ENCODE measurements at regions not wholly inside any gene's neighbourhood (a gene's known extent, or its start where the extent isn't known, plus 50 kb on each side); places are given as distances from the start of the nearest gene placed in this dataset.
"Not testable (repeated sequence)": the region's sequence is repeated elsewhere in the genome, so short reads cannot be mapped to it uniquely, and the experiment has no call there.

DNA sequence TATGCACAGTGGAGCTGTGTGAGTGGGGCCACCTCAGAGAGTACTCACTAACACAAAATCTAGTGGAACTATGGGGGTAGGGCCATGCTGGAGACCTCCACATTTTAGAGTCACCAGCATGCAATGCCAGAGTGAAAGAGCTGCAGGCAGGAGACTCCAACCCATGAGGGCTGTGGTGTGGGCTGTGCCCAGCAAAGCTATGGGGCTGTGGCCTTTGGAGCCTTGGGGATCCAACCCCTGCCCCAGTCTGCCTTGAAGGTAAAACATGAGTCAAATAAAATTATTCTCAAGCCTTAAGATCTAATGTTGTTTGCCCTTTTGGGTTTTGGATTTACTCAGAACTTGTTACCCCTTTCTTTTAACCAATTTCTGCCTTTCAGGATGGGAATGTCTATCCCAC lies 163.8 kb upstream of the ZNF658 start:
- H3K36me3 Mint-ChIP-seq (ENCODE audit: insufficient read depth); H3K27ac Mint-ChIP-seq; H3K4me3 Mint-ChIP-seq; H3K9me3 Mint-ChIP-seq; H3K4me1 Mint-ChIP-seq (ENCODE audit: low read depth in 2 of 2); DNase-seq; H3K27me3 Mint-ChIP-seq; ATAC-seq (replicated peaks): not testable (repeated sequence)

GRCh38 chr9:66738418-66738817 lies 162.1 kb upstream of the ZNF658 start:
- H3K36me3 Mint-ChIP-seq (ENCODE audit: insufficient read depth): not testable (repeated sequence)

GRCh38 chr9:66740136-66740535 lies 160.4 kb upstream of the ZNF658 start:
- H3K4me1 Mint-ChIP-seq (ENCODE audit: low read depth in 2 of 2); H3K9me3 Mint-ChIP-seq: not testable (repeated sequence)

More at GRCh38 chr9:66738418-66738817, 162.1 kb upstream of the ZNF658 start:
- not testable (repeated sequence) for H3K4me1 Mint-ChIP-seq (ENCODE audit: low read depth in 2 of 2); ATAC-seq (replicated peaks); H3K4me3 Mint-ChIP-seq; H3K27ac Mint-ChIP-seq; H3K9me3 Mint-ChIP-seq; H3K27me3 Mint-ChIP-seq; DNase-seq

DNA sequence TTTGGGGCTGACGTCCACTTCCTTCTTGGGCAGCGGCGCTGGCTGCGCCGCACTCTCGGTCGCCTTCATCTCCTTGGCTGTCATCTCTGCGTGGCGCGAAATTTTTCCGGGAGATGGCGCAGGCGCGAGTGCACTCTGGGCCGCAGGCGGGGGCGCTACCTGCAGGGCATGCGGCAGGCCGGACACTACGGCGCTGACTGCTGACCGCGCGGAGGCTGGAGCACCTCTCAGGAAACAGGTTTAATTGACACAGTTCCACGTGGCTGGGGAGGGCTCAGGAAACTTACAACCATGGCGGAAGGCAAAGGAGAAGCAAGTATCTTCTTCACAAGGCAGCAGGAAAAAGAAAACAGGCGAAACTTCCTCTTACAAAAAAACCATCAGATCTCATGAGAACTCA lies 154.7 kb upstream of the ZNF658 start:
- not testable (repeated sequence) for H3K27ac Mint-ChIP-seq; H3K4me1 Mint-ChIP-seq (ENCODE audit: low read depth in 2 of 2); H3K4me3 Mint-ChIP-seq; H3K27me3 Mint-ChIP-seq; ATAC-seq (replicated peaks); DNase-seq; H3K9me3 Mint-ChIP-seq; H3K36me3 Mint-ChIP-seq (ENCODE audit: insufficient read depth)

More at GRCh38 chr9:66740136-66740535, 160.4 kb upstream of the ZNF658 start:
- not testable (repeated sequence) for ATAC-seq (replicated peaks); H3K27ac Mint-ChIP-seq; H3K36me3 Mint-ChIP-seq (ENCODE audit: insufficient read depth); H3K4me3 Mint-ChIP-seq; H3K27me3 Mint-ChIP-seq; DNase-seq

DNA sequence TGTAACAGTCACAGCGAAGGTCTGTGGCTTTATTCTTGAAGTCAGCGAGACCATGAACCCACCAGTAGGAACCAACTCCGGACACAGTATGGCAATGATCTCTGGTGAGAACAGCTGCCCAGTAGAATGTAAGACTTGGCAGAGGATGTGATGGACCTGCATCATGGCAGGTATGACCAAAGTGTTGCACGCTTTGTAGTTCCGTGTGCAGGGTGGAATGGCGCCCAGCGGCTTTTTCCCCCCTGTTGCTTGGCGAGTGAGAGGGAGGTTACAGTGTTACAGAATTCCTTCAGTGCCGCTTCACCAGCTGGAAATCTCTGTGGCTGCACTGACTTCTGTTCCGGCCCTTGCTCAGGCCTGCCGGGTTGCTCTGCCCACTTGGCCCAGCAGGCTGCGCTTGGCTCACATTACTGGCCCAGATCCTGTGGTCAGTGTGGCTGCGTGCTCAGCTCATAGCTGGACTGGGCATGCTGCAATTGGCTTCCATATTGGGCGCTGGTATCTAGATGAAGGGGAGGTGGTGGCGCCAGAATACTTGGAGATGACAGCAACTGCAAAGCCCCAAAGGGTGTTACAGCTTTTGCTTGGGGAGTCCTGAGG lies 148.1 kb upstream of the ZNF658 start:
- not testable (repeated sequence) for DNase-seq; H3K9me3 Mint-ChIP-seq; H3K4me1 Mint-ChIP-seq (ENCODE audit: low read depth in 2 of 2); H3K27me3 Mint-ChIP-seq; H3K27ac Mint-ChIP-seq; H3K36me3 Mint-ChIP-seq (ENCODE audit: insufficient read depth); ATAC-seq (replicated peaks); H3K4me3 Mint-ChIP-seq

DNA sequence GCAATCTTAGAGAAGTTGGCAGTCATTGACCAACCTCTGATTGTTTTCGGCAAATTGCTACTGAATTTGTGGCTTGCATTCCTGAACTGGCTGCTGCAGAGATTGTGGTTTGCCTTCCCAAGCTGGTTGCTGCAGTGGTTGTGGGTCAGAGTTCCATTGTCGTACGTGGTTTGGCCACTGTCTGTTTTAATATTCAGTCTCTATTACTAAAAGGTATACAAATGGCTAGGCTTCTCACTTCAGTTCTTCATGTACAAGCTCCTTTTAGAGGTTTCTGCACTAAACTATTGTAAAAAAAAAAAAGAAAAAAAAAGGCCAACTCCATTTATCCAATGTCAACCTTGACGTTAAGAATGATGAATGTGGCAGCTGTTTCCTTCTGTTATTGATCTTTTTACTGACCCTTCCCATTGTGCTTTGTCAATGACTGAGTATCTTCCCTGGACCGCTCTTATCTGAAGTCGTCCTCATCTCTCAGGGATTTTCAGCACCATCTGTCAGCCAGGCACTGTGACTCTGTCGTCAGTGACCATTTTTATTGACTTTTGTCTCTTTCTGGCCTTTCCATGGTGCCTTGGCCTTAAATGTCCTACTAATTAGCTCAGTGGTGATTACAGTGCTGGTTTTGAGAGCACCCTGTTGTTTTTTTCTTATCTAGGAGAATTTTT lies 140.6 kb upstream of the ZNF658 start:
- not testable (repeated sequence) for H3K4me1 Mint-ChIP-seq (ENCODE audit: low read depth in 2 of 2); ATAC-seq (replicated peaks); DNase-seq; H3K27me3 Mint-ChIP-seq; H3K9me3 Mint-ChIP-seq; H3K4me3 Mint-ChIP-seq; H3K27ac Mint-ChIP-seq; H3K36me3 Mint-ChIP-seq (ENCODE audit: insufficient read depth)

DNA sequence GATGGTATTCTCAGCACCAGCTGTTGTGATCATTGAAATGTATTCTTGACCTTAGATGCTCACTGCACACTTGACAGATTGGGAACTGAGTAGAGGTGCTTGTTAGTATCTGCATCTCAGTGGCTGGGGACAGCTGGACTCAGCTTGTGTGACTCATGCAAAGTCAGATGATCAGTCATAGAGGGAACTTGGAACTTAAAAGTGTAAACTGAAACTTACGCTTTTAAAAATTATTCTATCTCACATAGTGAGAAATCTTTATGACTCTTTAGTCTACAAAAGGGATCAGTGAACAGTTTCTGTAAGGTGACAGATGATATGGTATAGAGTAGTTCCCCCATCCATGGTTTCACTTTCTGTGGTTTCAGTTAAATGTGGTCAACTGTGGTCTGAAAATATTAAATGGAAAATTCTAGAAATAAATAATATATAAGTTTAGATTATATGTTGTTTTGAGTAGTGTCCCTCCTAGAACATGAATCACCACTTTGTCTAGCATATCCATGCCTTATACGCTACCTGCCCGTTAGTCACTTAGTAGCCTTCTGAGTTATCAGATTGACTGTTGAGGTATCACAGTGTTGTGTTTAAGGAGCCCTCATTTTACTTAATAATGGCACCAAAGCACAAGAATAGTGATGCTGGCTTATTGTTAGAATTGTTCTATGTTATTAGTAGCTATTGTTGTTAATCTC lies 135.6 kb upstream of the ZNF658 start:
- ATAC-seq (replicated peaks); DNase-seq; H3K4me3 Mint-ChIP-seq: not testable (repeated sequence)

GRCh38 chr9:66765531-66765930 lies 135.0 kb upstream of the ZNF658 start:
- not testable (repeated sequence) for H3K4me1 Mint-ChIP-seq (ENCODE audit: low read depth in 2 of 2); DNase-seq; H3K27ac Mint-ChIP-seq; ATAC-seq (replicated peaks); H3K9me3 Mint-ChIP-seq; H3K36me3 Mint-ChIP-seq (ENCODE audit: insufficient read depth); H3K27me3 Mint-ChIP-seq; H3K4me3 Mint-ChIP-seq

More for the DNA sequence above, 135.6 kb upstream of the ZNF658 start:
- not testable (repeated sequence) for H3K36me3 Mint-ChIP-seq (ENCODE audit: insufficient read depth); H3K4me1 Mint-ChIP-seq (ENCODE audit: low read depth in 2 of 2); H3K27me3 Mint-ChIP-seq; H3K9me3 Mint-ChIP-seq; H3K27ac Mint-ChIP-seq

- H3K27ac Mint-ChIP-seq; ATAC-seq (replicated peaks); H3K27me3 Mint-ChIP-seq; DNase-seq; H3K4me3 Mint-ChIP-seq; H3K36me3 Mint-ChIP-seq (ENCODE audit: insufficient read depth); H3K9me3 Mint-ChIP-seq; H3K4me1 Mint-ChIP-seq (ENCODE audit: low read depth in 2 of 2): not testable (repeated sequence)
Observed at GRCh38 chr9:66771504-66771903, 129.0 kb upstream of the ZNF658 start.

DNA sequence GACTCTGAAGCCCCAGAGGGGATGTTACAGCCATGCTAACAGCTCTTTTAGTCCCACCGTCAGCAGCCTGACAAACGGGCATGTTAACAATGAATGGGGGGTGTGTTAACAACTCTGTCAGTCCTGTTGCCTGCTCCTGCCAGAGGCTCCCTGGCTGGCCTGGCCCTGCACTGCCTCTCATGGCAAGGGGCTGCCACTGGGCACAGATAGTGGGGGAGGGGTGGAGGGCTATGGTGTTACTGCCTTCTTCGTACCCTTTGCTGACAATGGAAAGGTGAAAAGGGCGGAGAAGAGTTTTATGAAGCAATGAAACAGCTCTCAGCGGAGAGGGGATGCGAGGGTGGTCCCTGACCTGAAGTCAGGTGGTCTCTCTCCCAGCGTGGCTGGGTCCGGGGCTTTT lies 125.9 kb upstream of the ZNF658 start:
- H3K27me3 Mint-ChIP-seq; H3K4me1 Mint-ChIP-seq (ENCODE audit: low read depth in 2 of 2); H3K27ac Mint-ChIP-seq; H3K4me3 Mint-ChIP-seq; DNase-seq; H3K9me3 Mint-ChIP-seq; H3K36me3 Mint-ChIP-seq (ENCODE audit: insufficient read depth); ATAC-seq (replicated peaks): not testable (repeated sequence)

DNA sequence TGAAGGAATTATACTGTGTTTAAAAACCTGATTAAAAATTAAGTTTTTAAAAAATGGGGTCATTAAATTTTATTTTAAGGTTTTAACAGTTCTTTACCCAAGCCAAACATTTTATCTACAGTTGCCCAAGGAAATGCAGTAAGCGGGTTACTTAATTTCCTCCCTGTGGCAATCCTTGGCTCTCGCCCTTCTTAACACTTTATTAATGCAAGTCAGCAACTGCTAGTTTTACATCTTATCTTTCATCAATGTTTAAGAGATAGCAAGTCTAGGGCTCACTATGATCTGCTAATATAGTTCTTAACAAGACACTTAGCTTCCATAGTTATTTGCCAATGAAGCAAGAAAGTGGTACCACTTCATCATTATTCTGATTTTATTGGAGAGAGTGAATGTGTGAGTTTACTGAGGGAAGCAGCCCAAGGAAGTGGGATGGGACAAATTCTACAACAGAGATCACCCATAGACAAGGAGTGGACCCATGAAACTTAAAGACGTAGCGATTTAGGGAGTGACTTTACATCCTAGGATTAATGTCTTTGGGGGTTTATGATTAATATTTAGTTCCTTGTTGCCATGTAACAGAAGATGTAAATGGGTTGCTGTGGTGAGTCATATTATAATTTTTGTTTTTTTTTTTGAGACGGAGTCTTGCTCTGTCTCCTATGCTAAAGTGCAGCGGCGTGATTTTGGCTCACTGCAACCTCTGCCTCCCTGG lies 120.4 kb upstream of the ZNF658 start:
- not testable (repeated sequence) for H3K4me1 Mint-ChIP-seq (ENCODE audit: low read depth in 2 of 2); H3K27me3 Mint-ChIP-seq; H3K27ac Mint-ChIP-seq; DNase-seq; H3K4me3 Mint-ChIP-seq; H3K36me3 Mint-ChIP-seq (ENCODE audit: insufficient read depth); ATAC-seq (replicated peaks); H3K9me3 Mint-ChIP-seq

DNA sequence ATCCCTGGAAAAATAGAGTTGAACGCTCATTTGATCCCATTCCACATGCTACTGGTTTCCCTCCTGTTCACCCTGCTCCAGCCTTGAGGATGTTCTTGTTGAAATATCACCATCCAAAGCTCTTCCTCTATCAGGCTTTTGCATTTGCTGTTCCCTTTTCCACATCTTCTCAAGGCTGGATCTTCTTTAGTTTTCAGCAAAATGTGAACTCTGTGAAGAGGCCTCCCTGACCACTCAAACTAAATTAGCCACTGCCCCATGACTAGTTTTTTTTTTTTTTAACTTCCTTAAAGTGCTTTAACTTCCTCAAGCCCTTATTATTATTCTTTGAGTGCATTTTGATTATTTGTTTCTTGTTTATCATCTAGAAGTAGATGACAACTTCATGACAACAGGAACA lies 119.3 kb upstream of the ZNF658 start:
- H3K27me3 Mint-ChIP-seq; ATAC-seq (replicated peaks); H3K27ac Mint-ChIP-seq: not testable (repeated sequence)

DNA sequence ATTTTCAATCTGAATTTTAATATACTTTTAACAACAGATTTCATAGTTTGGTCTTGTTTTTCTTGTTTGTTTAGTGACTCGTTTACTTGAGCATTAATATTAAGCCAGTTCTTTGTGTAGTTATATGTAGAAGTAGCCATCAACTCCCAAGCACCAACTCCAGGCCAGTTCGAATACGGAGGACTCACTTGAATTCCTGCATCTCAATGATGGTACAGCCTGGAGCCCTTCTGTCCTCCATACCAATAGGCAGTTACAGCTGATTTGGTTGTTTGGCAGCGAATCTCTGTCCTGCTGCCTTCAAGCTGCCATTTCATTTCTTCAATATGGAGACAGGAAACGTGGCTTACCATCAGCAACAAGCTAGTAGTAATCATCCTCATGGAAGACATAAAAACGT lies 118.5 kb upstream of the ZNF658 start:
- not testable (repeated sequence) for H3K4me3 Mint-ChIP-seq; H3K4me1 Mint-ChIP-seq (ENCODE audit: low read depth in 2 of 2)

More for the DNA sequence above, 119.3 kb upstream of the ZNF658 start:
- not testable (repeated sequence) for H3K36me3 Mint-ChIP-seq (ENCODE audit: insufficient read depth); H3K9me3 Mint-ChIP-seq; H3K4me3 Mint-ChIP-seq; DNase-seq; H3K4me1 Mint-ChIP-seq (ENCODE audit: low read depth in 2 of 2)

More for the DNA sequence above, 118.5 kb upstream of the ZNF658 start:
- not testable (repeated sequence) for ATAC-seq (replicated peaks); H3K36me3 Mint-ChIP-seq (ENCODE audit: insufficient read depth); H3K27ac Mint-ChIP-seq; DNase-seq; H3K9me3 Mint-ChIP-seq; H3K27me3 Mint-ChIP-seq
